Endothelial cell of umbilical vein (primary cell): ENCODE measurements at regions not wholly inside any gene's neighbourhood (a gene's known extent, or its start where the extent isn't known, plus 50 kb on each side); places are given as distances from the start of the nearest gene placed in this dataset.

ENCODE experiments used
- BruUV-seq: library from RNA; stranded (reverse); fragments of 400-500 nt; replicated peaks from 2 replicates; lab custom pipeline; 2021; lab: Mats Ljungman, UMichigan
- CTCF ChIA-PET: fragments of 300-600, 350-600 bp; sonication (Branson Sonifier 250); formaldehyde crosslinking; loops from one replicate; lab custom pipeline; 2021; ENCODE audit warnings: antibody characterized with exemption, inconsistent platforms; lab: Charles Lee
- POLR2A ChIA-PET: fragments of 300-600, 350-600 bp; sonication (Branson Sonifier 250); formaldehyde crosslinking; loops from one replicate; lab custom pipeline; 2021; ENCODE audit warnings: antibody characterized with exemption, inconsistent platforms; lab: Charles Lee
- DNase-seq: peaks from one replicate; pipeline ENCODE4 v3.0.0-alpha.2; 2011; ENCODE audit warnings: low read depth, low spot score
- FAIRE-seq: peaks from 2 replicates; lab custom pipeline; 2011; peaks lifted over from hg19 to GRCh38; lab: Jason Lieb, UNC
- H2AFZ ChIP-seq: 2 replicates; pipeline ENCODE4 v1.6.0; 2012; ENCODE audit warnings: low read depth, low read length, control low read depth, inconsistent platforms
- H3K27ac ChIP-seq: 2 replicates; pipeline ENCODE4 v1.5.1; 2011; ENCODE audit warnings: low read depth, mild to moderate bottlenecking, control low read depth, low read length, moderate library complexity; ENCODE audit not compliant: insufficient read depth
- H3K27me3 ChIP-seq, 2 experiments: 2 replicates each; pipeline versions ENCODE4 v1.6.0 to v1.6.1; 2011; ENCODE audit warnings: low read length in 2 of 2, mixed read lengths in 1 of 2; ENCODE audit not compliant: control insufficient read depth in 2 of 2, insufficient read depth in 2 of 2
- H3K36me3 ChIP-seq, 2 experiments: 2 replicates in 1 of 2; 3 replicates in 1 of 2; pipeline ENCODE4 v1.5.1; 2011; ENCODE audit warnings: low read length in 2 of 2, mild to moderate bottlenecking in 1 of 2, moderate library complexity in 1 of 2; ENCODE audit not compliant: control insufficient read depth in 2 of 2, insufficient read depth in 2 of 2; ENCODE audit errors: extremely low read depth in 1 of 2
- H3K4me1 ChIP-seq: 3 replicates; pipeline ENCODE4 v1.5.1; 2011; ENCODE audit warnings: mild to moderate bottlenecking, low read length; ENCODE audit not compliant: control insufficient read depth, insufficient read depth; ENCODE audit errors: extremely low read depth
- H3K4me2 ChIP-seq: 2 replicates; pipeline ENCODE4 v1.6.1; 2011; ENCODE audit warnings: low read length, control low read depth, mixed read lengths; ENCODE audit not compliant: insufficient read depth
- H3K4me3 ChIP-seq, 3 experiments: fragments of 200-600 bp in 1 of 3; sonication (generic), shearing (Covaris generic) in 1 of 3; replicated peaks in 1 of 3; 2 replicates each; pipeline ENCODE4 v1.5.1; 2011 to 2016; ENCODE audit warnings: control low read depth in 3 of 3, low read length in 3 of 3, mild to moderate bottlenecking in 2 of 3, inconsistent platforms in 1 of 3, low read depth in 1 of 3, moderate library complexity in 1 of 3; ENCODE audit not compliant: insufficient read depth in 1 of 3
- H3K79me2 ChIP-seq: 2 replicates; pipeline ENCODE4 v1.6.0; 2012; ENCODE audit warnings: low read length, inconsistent platforms; ENCODE audit not compliant: control insufficient read depth, insufficient read depth
- H3K9ac ChIP-seq: replicated peaks from 2 replicates; pipeline ENCODE3; 2011; ENCODE audit warnings: low read length, control low read depth; ENCODE audit not compliant: insufficient read depth; ENCODE audit errors: extremely low read depth
- H3K9me1 ChIP-seq: replicated peaks from 3 replicates; pipeline ENCODE4 v1.6.0; 2011; ENCODE audit warnings: mild to moderate bottlenecking, low read length; ENCODE audit not compliant: control insufficient read depth, insufficient read depth; ENCODE audit errors: extremely low read depth
- H3K9me3 ChIP-seq: replicated peaks from 2 replicates; pipeline ENCODE4 v1.5.1; 2012; ENCODE audit warnings: low read length, inconsistent platforms; ENCODE audit not compliant: control insufficient read depth, insufficient read depth
- H4K20me1 ChIP-seq: replicated peaks from 2 replicates; pipeline ENCODE3; 2011; ENCODE audit warnings: mild to moderate bottlenecking, low read length; ENCODE audit not compliant: control insufficient read depth, insufficient read depth; ENCODE audit errors: extremely low read depth
- EZH2 ChIP-seq: IDR thresholded peaks from 2 replicates; pipeline ENCODE4 v1.6.1; 2012; ENCODE audit warnings: borderline replicate concordance, low read depth, mild to moderate bottlenecking, moderate library complexity, low read length, inconsistent platforms; ENCODE audit not compliant: severe bottlenecking
- FOS ChIP-seq: IDR thresholded peaks from 2 replicates; pipeline ENCODE4 v1.6.1; 2011; ENCODE audit warnings: mild to moderate bottlenecking, low read length, moderate library complexity, borderline replicate concordance; ENCODE audit not compliant: insufficient read depth
- GATA2 ChIP-seq: IDR thresholded peaks from 2 replicates; pipeline ENCODE4 v1.7.0; 2011; ENCODE audit warnings: low read depth, mild to moderate bottlenecking, moderate library complexity, mixed read lengths, low read length; ENCODE audit not compliant: insufficient read length, insufficient read depth
- JUN ChIP-seq: IDR thresholded peaks from 2 replicates; pipeline ENCODE4 v1.6.1; 2011; ENCODE audit warnings: borderline replicate concordance, low read depth; ENCODE audit not compliant: insufficient read length, insufficient read depth
- MYC ChIP-seq: IDR thresholded peaks from one replicate; pipeline ENCODE4 v1.6.1; 2011; ENCODE audit warnings: mild to moderate bottlenecking, low read depth, low read length
- POLR2A ChIP-seq: IDR thresholded peaks from 2 replicates; pipeline ENCODE4 v1.6.1; 2012; ENCODE audit warnings: low read depth, mild to moderate bottlenecking, control low read depth, low read length
- POLR2AphosphoS5 ChIP-seq: IDR thresholded peaks from 2 replicates; pipeline ENCODE4 v1.6.1; 2012; ENCODE audit warnings: low read depth, mild to moderate bottlenecking, control low read depth, low read length, moderate library complexity; ENCODE audit not compliant: insufficient read depth
- dilution Hi-C: fragments of 300-500 bp; cut with MboI; formaldehyde crosslinking; loops from one replicate; pipeline ENCODE4 v1.15.0; 2019; ENCODE audit warnings: low sequenced_read_pairs; ENCODE audit not compliant: extremely low pct_ligation_motif_present
- intact Hi-C: fragments of 100-400 bp; cut with micrococcal nuclease; formaldehyde crosslinking; loops from one replicate; pipeline ENCODE4 v1.10.0; 2022
- TF ChIP-seq, protein P1 (sequence below): IDR thresholded peaks from 2 replicates; pipeline ENCODE4 v1.6.1; 2011; ENCODE audit not compliant: insufficient read depth, insufficient read length
- TF ChIP-seq, protein P2 (sequence below), 2 donors: IDR thresholded peaks; 1 replicate in 1 of 2; 2 replicates in 1 of 2; pipeline ENCODE4 v1.5.1; 2011; ENCODE audit warnings: low read length in 2 of 2, mild to moderate bottlenecking in 2 of 2, moderate library complexity in 2 of 2, control low read depth in 1 of 2, inconsistent platforms in 1 of 2, low read depth in 1 of 2; ENCODE audit not compliant: insufficient read depth in 1 of 2; ENCODE audit errors: extremely low read depth in 1 of 2

DNA sequence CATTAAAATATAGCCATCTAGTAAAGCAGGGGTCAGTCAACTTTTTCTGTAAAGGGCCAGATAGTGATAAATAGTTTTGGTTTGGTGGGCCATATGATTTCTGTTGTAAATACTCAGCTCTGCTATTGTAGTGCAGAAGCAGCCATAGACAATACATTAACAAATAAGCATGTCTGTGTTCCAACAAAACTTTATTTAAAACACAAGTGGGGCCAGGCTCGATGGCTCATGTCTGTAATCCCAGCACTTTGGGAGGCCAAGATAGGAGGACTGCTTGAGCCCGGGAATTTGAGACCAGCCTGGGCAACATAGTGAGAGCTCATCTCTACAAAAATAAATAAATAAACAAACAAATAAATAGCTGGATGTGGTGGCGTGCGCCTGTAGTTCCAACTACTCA is 60.8 kb upstream of the TANC2 start:
- intact Hi-C loops (no loop called here), dilution Hi-C loops (no loop called here)
- Histone ChIP-seq H3K4me3 (no peak overlapping the region), H2AFZ (no peak overlapping the region), H3K9me3 (no peaks in the 10 kb centered on the region), H3K4me1 (no peaks in the 10 kb centered on the region), H3K4me2 (no peak overlapping the region), H3K27me3 (peaks cover 0 to under 1% of the 10 kb centered on the region in 2 experiments), H4K20me1 (no peaks in the 10 kb centered on the region), H3K79me2 (no peaks in the 10 kb centered on the region), H3K27ac (no peak overlapping the region), H3K9ac (no peak overlapping the region), H3K36me3 (no peaks in the 10 kb centered on the region), H3K9me1 (no peaks in the 10 kb centered on the region)
- POLR2A ChIA-PET, result no interaction called here
- DNase-seq (no peak), FAIRE-seq (no peak)
- BruUV-seq, result no TSS peak
- CTCF ChIA-PET, result no interaction called here
- TF ChIP-seq FOS (no peak), EZH2 (no peak), GATA2 (no peak), POLR2AphosphoS5 (no peak), POLR2A (no peak), JUN (no peak), MYC (no peak)
- TF ChIP-seq, protein P1, sequence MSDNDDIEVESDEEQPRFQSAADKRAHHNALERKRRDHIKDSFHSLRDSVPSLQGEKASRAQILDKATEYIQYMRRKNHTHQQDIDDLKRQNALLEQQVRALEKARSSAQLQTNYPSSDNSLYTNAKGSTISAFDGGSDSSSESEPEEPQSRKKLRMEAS, result no peak
- TF ChIP-seq, protein P2, sequence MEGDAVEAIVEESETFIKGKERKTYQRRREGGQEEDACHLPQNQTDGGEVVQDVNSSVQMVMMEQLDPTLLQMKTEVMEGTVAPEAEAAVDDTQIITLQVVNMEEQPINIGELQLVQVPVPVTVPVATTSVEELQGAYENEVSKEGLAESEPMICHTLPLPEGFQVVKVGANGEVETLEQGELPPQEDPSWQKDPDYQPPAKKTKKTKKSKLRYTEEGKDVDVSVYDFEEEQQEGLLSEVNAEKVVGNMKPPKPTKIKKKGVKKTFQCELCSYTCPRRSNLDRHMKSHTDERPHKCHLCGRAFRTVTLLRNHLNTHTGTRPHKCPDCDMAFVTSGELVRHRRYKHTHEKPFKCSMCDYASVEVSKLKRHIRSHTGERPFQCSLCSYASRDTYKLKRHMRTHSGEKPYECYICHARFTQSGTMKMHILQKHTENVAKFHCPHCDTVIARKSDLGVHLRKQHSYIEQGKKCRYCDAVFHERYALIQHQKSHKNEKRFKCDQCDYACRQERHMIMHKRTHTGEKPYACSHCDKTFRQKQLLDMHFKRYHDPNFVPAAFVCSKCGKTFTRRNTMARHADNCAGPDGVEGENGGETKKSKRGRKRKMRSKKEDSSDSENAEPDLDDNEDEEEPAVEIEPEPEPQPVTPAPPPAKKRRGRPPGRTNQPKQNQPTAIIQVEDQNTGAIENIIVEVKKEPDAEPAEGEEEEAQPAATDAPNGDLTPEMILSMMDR (IDR thresholded peaks at IDR 0.05; ENCODE audit: extremely low read depth in 1 of 2, insufficient read depth in 1 of 2, low read depth in 1 of 2, low read length in 2 of 2), result no peak
